H1 (cell line): ENCODE measurements at regions not wholly inside any gene's neighbourhood (a gene's known extent, or its start where the extent isn't known, plus 50 kb on each side); places are given as distances from the start of the nearest gene placed in this dataset.

ENCODE experiments used
- CTCF ChIA-PET: fragments of 300-600 bp; sonication (Branson Sonifier 250); formaldehyde crosslinking; loops from one replicate; lab custom pipeline; 2021; ENCODE audit not compliant: partially characterized antibody; lab: Charles Lee
- POLR2A ChIA-PET: fragments of 300-600 bp; sonication (Branson Sonifier 250); formaldehyde crosslinking; loops from one replicate; lab custom pipeline; 2021; ENCODE audit warnings: inconsistent platforms; ENCODE audit not compliant: partially characterized antibody; lab: Charles Lee
- DNase-seq, 2 experiments: peaks; one replicate each; pipeline versions ENCODE4 v3.0.0 to v3.0.0-alpha.2; 2010 to 2022; ENCODE audit warnings: low spot score in 2 of 2, low read depth in 1 of 2, mixed read lengths in 1 of 2
- FAIRE-seq: peaks from 2 replicates; lab custom pipeline; 2011; peaks lifted over from hg19 to GRCh38; lab: Jason Lieb, UNC
- H2AFZ ChIP-seq: 2 replicates; pipeline ENCODE4 v1.8.1; 2012; ENCODE audit warnings: low read length, inconsistent platforms
- H2AK5ac ChIP-seq: 2 replicates; pipeline ENCODE4 v1.6.1; 2013; ENCODE audit warnings: low read depth, low read length
- H2BK120ac ChIP-seq: replicated peaks from 2 replicates; pipeline ENCODE3; 2013; ENCODE audit warnings: low read depth, low read length, inconsistent platforms
- H2BK12ac ChIP-seq: 2 replicates; pipeline ENCODE4 v1.6.1; 2013; ENCODE audit warnings: low read depth, low read length
- H2BK15ac ChIP-seq: 2 replicates; pipeline ENCODE4 v1.6.1; 2013; ENCODE audit warnings: low read length
- H2BK20ac ChIP-seq: 2 replicates; pipeline ENCODE4 v1.6.1; 2013; ENCODE audit warnings: low read length
- H2BK5ac ChIP-seq: 2 replicates; pipeline ENCODE4 v1.6.1; 2013; ENCODE audit warnings: low read depth, low read length
- H3K14ac ChIP-seq: 2 replicates; pipeline ENCODE4 v1.6.1; 2013; ENCODE audit warnings: inconsistent platforms; ENCODE audit not compliant: insufficient read length
- H3K18ac ChIP-seq: 2 replicates; pipeline ENCODE4 v1.6.1; 2013; ENCODE audit warnings: low read length; ENCODE audit errors: extremely low read depth
- H3K23ac ChIP-seq: 2 replicates; pipeline ENCODE4 v1.6.1; 2013; ENCODE audit warnings: inconsistent platforms; ENCODE audit not compliant: insufficient read length
- H3K23me2 ChIP-seq: 2 replicates; pipeline ENCODE4 v1.6.1; 2013; ENCODE audit warnings: low read depth, low read length
- H3K27ac ChIP-seq: 2 replicates; pipeline ENCODE4 v1.6.1; 2011; ENCODE audit warnings: low read depth, low read length, inconsistent platforms
- H3K27me3 ChIP-seq, 4 experiments: replicated peaks in 1 of 4; 1 replicate in 1 of 4; 2 replicates in 3 of 4; pipeline versions ENCODE4 v1.6.1 to v1.8.1; 2011 to 2013; ENCODE audit warnings: low read length in 3 of 4, mild to moderate bottlenecking in 3 of 4, inconsistent platforms in 2 of 4, mixed read lengths in 2 of 4, moderate library complexity in 1 of 4; ENCODE audit not compliant: control insufficient read depth in 3 of 4, insufficient read depth in 3 of 4; ENCODE audit errors: extremely low read depth in 1 of 4
- H3K36me3 ChIP-seq, 4 experiments: 2 replicates each; pipeline versions ENCODE4 v1.6.1 to v1.8.1; 2011 to 2013; ENCODE audit warnings: mild to moderate bottlenecking in 4 of 4, low read length in 3 of 4, moderate library complexity in 2 of 4, control low read depth in 1 of 4, inconsistent platforms in 1 of 4; ENCODE audit not compliant: insufficient read depth in 4 of 4, control insufficient read depth in 2 of 4
- H3K4ac ChIP-seq: replicated peaks from 2 replicates; pipeline ENCODE3; 2013; ENCODE audit warnings: low read length, low read depth, mixed read lengths, inconsistent platforms; ENCODE audit not compliant: insufficient read length
- H3K4me1 ChIP-seq, 4 experiments: replicated peaks in 1 of 4; 1 replicate in 1 of 4; 2 replicates in 3 of 4; pipeline versions ENCODE4 v1.6.1 to v1.8.1; 2011 to 2013; ENCODE audit warnings: low read length in 3 of 4, inconsistent platforms in 2 of 4, mixed read lengths in 1 of 4; ENCODE audit not compliant: insufficient read depth in 4 of 4, control insufficient read depth in 3 of 4
- H3K4me2 ChIP-seq, 2 experiments: 2 replicates each; pipeline versions ENCODE4 v1.6.1 to v1.8.1; 2011 to 2013; ENCODE audit warnings: low read depth in 2 of 2, low read length in 2 of 2, control low read depth in 1 of 2, inconsistent platforms in 1 of 2, mild to moderate bottlenecking in 1 of 2; ENCODE audit not compliant: insufficient read depth in 1 of 2
- H3K4me3 ChIP-seq, 4 experiments: fragments of 200-600, 300-600 bp in 1 of 4; sonication (generic), shearing (Covaris generic), sonication (Bioruptor Twin) in 1 of 4; 2 replicates each; pipeline versions ENCODE4 v1.5.1 to v1.8.1; 2011 to 2016; ENCODE audit warnings: low read length in 4 of 4, low read depth in 3 of 4, control low read depth in 2 of 4, inconsistent platforms in 2 of 4, mild to moderate bottlenecking in 2 of 4, mixed read lengths in 1 of 4, moderate library complexity in 1 of 4; ENCODE audit not compliant: insufficient read depth in 2 of 4; ENCODE audit errors: extremely low read depth in 1 of 4
- H3K56ac ChIP-seq: replicated peaks from 2 replicates; pipeline ENCODE3; 2013; ENCODE audit warnings: low read depth, mild to moderate bottlenecking, mixed read lengths, low read length, inconsistent platforms; ENCODE audit not compliant: insufficient read length
- H3K79me1 ChIP-seq: 2 replicates; pipeline ENCODE4 v1.6.1; 2013; ENCODE audit warnings: low read depth, low read length, control low read depth
- H3K79me2 ChIP-seq, 2 experiments: 2 replicates each; pipeline versions ENCODE4 v1.6.1 to v1.8.1; 2012 to 2013; ENCODE audit warnings: low read length in 2 of 2, mild to moderate bottlenecking in 2 of 2, inconsistent platforms in 1 of 2; ENCODE audit not compliant: insufficient read depth in 2 of 2, control insufficient read depth in 1 of 2
- H3K9ac ChIP-seq, 4 experiments: replicated peaks in 1 of 4; 1 replicate in 1 of 4; 2 replicates in 3 of 4; pipeline versions ENCODE4 v1.6.1 to v1.8.1; 2011 to 2013; ENCODE audit warnings: low read depth in 3 of 4, low read length in 3 of 4, control low read depth in 2 of 4, mild to moderate bottlenecking in 2 of 4, moderate library complexity in 2 of 4, inconsistent platforms in 1 of 4; ENCODE audit errors: extremely low read depth in 1 of 4
- H3K9me3 ChIP-seq, 2 experiments: 2 replicates each; pipeline versions ENCODE4 v1.6.1 to v1.8.1; 2012 to 2013; ENCODE audit warnings: mild to moderate bottlenecking in 2 of 2, moderate library complexity in 2 of 2, control low read depth in 1 of 2, inconsistent platforms in 1 of 2, low read depth in 1 of 2, low read length in 1 of 2, mixed read lengths in 1 of 2; ENCODE audit not compliant: insufficient read depth in 2 of 2
- H4K20me1 ChIP-seq, 2 experiments: replicated peaks in 1 of 2; 2 replicates each; pipeline versions ENCODE3 to v1.8.1; 2011 to 2013; ENCODE audit warnings: inconsistent platforms in 2 of 2, low read length in 2 of 2, mild to moderate bottlenecking in 1 of 2; ENCODE audit not compliant: insufficient read depth in 2 of 2, control insufficient read depth in 1 of 2
- H4K5ac ChIP-seq: 2 replicates; pipeline ENCODE4 v1.6.1; 2013; ENCODE audit warnings: low read length, low read depth, mixed read lengths, inconsistent platforms; ENCODE audit not compliant: insufficient read length
- H4K8ac ChIP-seq: 2 replicates; pipeline ENCODE4 v1.8.0; 2013; ENCODE audit warnings: mild to moderate bottlenecking, moderate library complexity, low read length, inconsistent platforms; ENCODE audit not compliant: insufficient read depth; ENCODE audit errors: extremely low read depth
- H4K91ac ChIP-seq: replicated peaks from 2 replicates; pipeline ENCODE3; 2013; ENCODE audit warnings: low read length, mixed read lengths, inconsistent platforms; ENCODE audit not compliant: insufficient read length
- ATF3 ChIP-seq: IDR thresholded peaks from 2 replicates; pipeline ENCODE4 v1.6.1; 2011; ENCODE audit warnings: low read depth, mild to moderate bottlenecking, low read length; ENCODE audit not compliant: insufficient read depth
- BRCA1 ChIP-seq: IDR thresholded peaks from 2 replicates; pipeline ENCODE4 v1.6.1; 2012; ENCODE audit warnings: low read depth, low read length, improper control_type of control experiment
- CBX5 ChIP-seq: fragments of 300-800, 300-1000 bp; sonication (generic); IDR thresholded peaks from 2 replicates; pipeline ENCODE4 v1.7.1; 2016; ENCODE audit warnings: antibody characterized with exemption, low read length, low read depth
- CBX8 ChIP-seq: fragments of 300-800, 300-1000 bp; sonication (generic); IDR thresholded peaks from 2 replicates; pipeline ENCODE4 v1.7.1; 2016; ENCODE audit warnings: low read depth, low read length, borderline replicate concordance
- CEBPB ChIP-seq: IDR thresholded peaks from 2 replicates; pipeline ENCODE4 v1.6.1; 2012; ENCODE audit warnings: low read depth, low read length
- FOSL1 ChIP-seq: IDR thresholded peaks from 2 replicates; pipeline ENCODE4 v1.6.1; 2011; ENCODE audit warnings: mild to moderate bottlenecking, low read depth, low read length, moderate library complexity; ENCODE audit not compliant: insufficient read depth
- HDAC2 ChIP-seq, 2 experiments: fragments of 300-600 bp in 1 of 2; sonication (generic) in 1 of 2; IDR thresholded peaks; 2 replicates each; pipeline ENCODE4 v1.6.1; 2011 to 2012; ENCODE audit warnings: low read depth in 2 of 2, low read length in 2 of 2, mild to moderate bottlenecking in 2 of 2, moderate library complexity in 2 of 2, borderline replicate concordance in 1 of 2, inconsistent platforms in 1 of 2
- KDM1A ChIP-seq: fragments of 200-600, 300-600 bp; sonication (generic); IDR thresholded peaks from 2 replicates; pipeline ENCODE4 v1.7.1; 2016; ENCODE audit warnings: mild to moderate bottlenecking, low read length, borderline replicate concordance
- NANOG ChIP-seq: IDR thresholded peaks from 2 replicates; pipeline ENCODE4 v1.6.1; 2011; ENCODE audit warnings: low read length, low read depth, mild to moderate bottlenecking, inconsistent platforms; ENCODE audit not compliant: insufficient read depth, poor library complexity, severe bottlenecking
- NRF1 ChIP-seq: IDR thresholded peaks from 2 replicates; pipeline ENCODE4 v1.6.1; 2011; ENCODE audit warnings: mild to moderate bottlenecking, low read depth, low read length, improper control_type of control experiment
- POLR2A ChIP-seq, 2 experiments: IDR thresholded peaks; 1 replicate in 1 of 2; 2 replicates in 1 of 2; pipeline ENCODE4 v1.6.1; 2011; ENCODE audit warnings: low read depth in 2 of 2, low read length in 2 of 2, mild to moderate bottlenecking in 2 of 2; ENCODE audit errors: control extremely low read depth in 1 of 2
- POLR2AphosphoS5 ChIP-seq: IDR thresholded peaks from 2 replicates; pipeline ENCODE4 v1.6.1; 2011; ENCODE audit warnings: low read depth, low read length
- POU5F1 ChIP-seq: IDR thresholded peaks from 2 replicates; pipeline ENCODE4 v1.6.1; 2011; ENCODE audit warnings: low read depth, mild to moderate bottlenecking, low read length, moderate library complexity
- RBBP5 ChIP-seq: IDR thresholded peaks from 2 replicates; pipeline ENCODE4 v1.7.1; 2012; ENCODE audit warnings: low read depth, mild to moderate bottlenecking, inconsistent platforms, low read length, moderate library complexity, borderline replicate concordance
- RFX5 ChIP-seq: IDR thresholded peaks from 2 replicates; pipeline ENCODE4 v1.6.1; 2011; ENCODE audit warnings: low read depth, low read length, improper control_type of control experiment, borderline replicate concordance
- SP4 ChIP-seq: IDR thresholded peaks from 2 replicates; pipeline ENCODE4 v1.6.1; 2012; ENCODE audit warnings: low read length, inconsistent platforms
- WGBS, 2 experiments: shearing (Covaris generic) in 1 of 2; methylation state at CpG; one replicate each; pipeline versions ENCODE4 v1.1.6 to v1.1.7; 2013 to 2015; ENCODE audit warnings: low lambda C conversion rate in 2 of 2, mixed read lengths in 2 of 2, inconsistent platforms in 1 of 2, low coverage in 1 of 2, missing lambda C conversion rate in 1 of 2; ENCODE audit not compliant: insufficient replicate concordance in 2 of 2, insufficient coverage in 1 of 2, insufficient read length in 1 of 2; ENCODE audit errors: extremely low coverage in 1 of 2, missing lambda C conversion rate in 1 of 2; 5-methylcytosine and 5-hydroxymethylcytosine counted together

- Histone ChIP-seq H3K56ac (no peak overlapping the region), H2BK5ac (no peak overlapping the region), H4K8ac (no peak overlapping the region), H3K27ac (no peak overlapping the region), H4K5ac (no peak overlapping the region), H4K20me1 (no peaks in the 10 kb centered on the region), H3K4me1 (no peaks in the 10 kb centered on the region), H3K23ac (no peak overlapping the region), H3K14ac (no peak overlapping the region), H3K79me1 (no peaks in the 10 kb centered on the region), H3K79me2 (no peaks in the 10 kb centered on the region), H2BK120ac (no peak overlapping the region), H3K4me2 (no peak overlapping the region), H3K23me2 (no peaks in the 10 kb centered on the region)
- DNase-seq: no peak
- WGBS, 2 experiments: 76% methylated on average over 2 of the region's 2 CpGs; no CpG with 5 or more reads in 1 of the 2 experiments
- TF ChIP-seq HDAC2 (IDR thresholded peaks at IDR 0.05; ENCODE audit: borderline replicate concordance in 1 of 2, low read depth in 2 of 2, low read length in 2 of 2) (no peak), BRCA1 (no peak), RBBP5 (no peak), NANOG (no peak), RFX5 (no peak), CBX5 (no peak), SP4 (no peak), FOSL1 (no peak), POLR2A (IDR thresholded peaks at IDR 0.05; ENCODE audit: control extremely low read depth in 1 of 2, low read depth in 2 of 2, low read length in 2 of 2) (no peak), NRF1 (no peak), KDM1A (no peak), CEBPB (no peak), POU5F1 (no peak), POLR2AphosphoS5 (no peak), ATF3 (no peak), CBX8 (no peak)
- TF ChIP-seq, all 59 proteins: peak for 0
- H4K91ac ChIP-seq: no peak overlapping the region
- H3K36me3 ChIP-seq: no peaks in the 10 kb centered on the region
- CTCF ChIA-PET: no interaction called here
- no peaks in the 10 kb centered on the region for H3K27me3 ChIP-seq
- no peak overlapping the region for H2AFZ ChIP-seq
- no peak for FAIRE-seq
- H2AK5ac ChIP-seq: no peak overlapping the region
- H3K4me3 ChIP-seq: no peak overlapping the region
- no peak overlapping the region for H3K4ac ChIP-seq
- no peak overlapping the region for H2BK12ac ChIP-seq
- no peak overlapping the region for H3K9ac ChIP-seq
- POLR2A ChIA-PET: no interaction called here
- H2BK20ac ChIP-seq: no peak overlapping the region
- peaks cover 41 to 84% of the 10 kb centered on the region in 2 experiments for H3K9me3 ChIP-seq
- no peak overlapping the region for H2BK15ac ChIP-seq
- H3K18ac ChIP-seq: no peak overlapping the region
Measured at GRCh38 chr11:50088231-50088630, 55.6 kb downstream of the OR4C45 start.
